Activated CD8-positive, alpha-beta memory T cell treated with anti-CD3 and anti-CD28 coated beads for 4 hours (primary cell): ENCODE measurements at regions not wholly inside any gene's neighbourhood (a gene's known extent, or its start where the extent isn't known, plus 50 kb on each side); places are given as distances from the start of the nearest gene placed in this dataset.

Experiments used
- DNase-seq, 2 donors: peaks; one replicate each; pipeline ENCODE4 v3.0.0-alpha.2; 2020; ENCODE audit warnings: low read depth in 2 of 2

- no peak for DNase-seq
These were observed 81.9 kb upstream of the TMLHE start for GRCh38 chrX:155694649-155695048.

DNA sequence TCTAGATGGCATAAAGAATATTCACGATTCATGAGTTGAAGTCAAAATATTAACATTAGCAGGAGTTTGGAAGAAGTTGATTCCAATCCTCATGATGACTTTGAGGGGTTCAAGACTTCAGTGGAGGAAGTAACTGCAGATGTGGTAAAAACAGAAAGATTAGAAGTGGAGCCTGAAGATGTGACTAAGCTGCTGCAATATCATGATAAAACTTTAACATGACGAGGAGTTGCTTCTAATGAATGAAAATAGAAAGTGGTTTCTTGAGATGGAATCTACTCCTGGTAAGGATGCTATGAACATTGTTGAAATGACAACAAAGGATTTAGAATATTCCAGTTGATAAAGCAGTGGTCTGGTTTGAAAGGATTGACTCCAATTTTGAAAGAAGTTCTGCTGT, 70.1 kb upstream of the TMLHE start:
- DNase-seq = no peak

DNA sequence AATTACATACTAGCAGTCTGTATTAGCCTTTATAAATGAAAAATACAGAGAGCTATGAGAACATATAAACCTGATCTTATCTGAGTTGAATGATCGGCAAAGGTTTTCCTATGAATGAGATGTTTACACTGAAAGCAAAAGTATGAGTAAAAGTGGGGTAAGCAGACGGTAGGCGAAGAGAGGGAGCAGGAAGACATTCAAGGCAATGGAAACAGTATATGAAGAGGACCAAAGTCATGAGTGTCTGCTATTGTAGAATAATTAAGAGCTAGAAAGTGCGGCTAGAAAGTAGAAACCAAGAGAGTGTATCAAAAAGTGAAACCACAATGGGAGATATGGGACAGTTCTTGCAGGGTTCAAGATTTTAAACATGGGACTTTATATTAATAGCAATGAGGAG, 67.0 kb upstream of the TMLHE start:
- DNase-seq = no peak

DNA sequence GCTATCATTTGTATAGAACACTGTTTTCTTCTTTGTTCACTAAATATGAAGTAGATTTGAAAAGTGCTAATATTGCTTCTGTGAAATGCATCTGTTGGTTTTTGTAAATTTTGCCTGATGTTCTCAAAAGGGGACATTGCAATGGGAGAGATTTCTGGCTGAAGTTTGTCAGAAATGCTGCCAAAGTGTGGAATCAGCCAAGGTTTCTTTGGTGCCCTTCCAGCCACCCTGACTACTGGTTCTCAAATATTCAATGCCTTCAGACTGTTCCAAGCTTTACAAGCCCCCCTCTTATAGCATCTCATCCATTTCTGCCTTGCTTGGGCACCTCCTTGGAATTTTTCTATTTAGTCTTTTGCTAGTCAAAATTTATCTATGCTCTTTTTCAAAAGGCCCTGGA, 60.6 kb upstream of the TMLHE start:
- DNase-seq = no peak

GRCh38 chrX:155666741-155667140, 54.0 kb upstream of the TMLHE start:
- no peak for DNase-seq
